Hematopoietic multipotent progenitor cell (in vitro differentiated cells): ENCODE measurements at regions not wholly inside any gene's neighbourhood (a gene's known extent, or its start where the extent isn't known, plus 50 kb on each side); places are given as distances from the start of the nearest gene placed in this dataset.
"Not testable (repeated sequence)": the region's sequence is repeated elsewhere in the genome, so short reads cannot be mapped to it uniquely, and the experiment has no call there.

ENCODE experiments used
- DNase-seq, 3 donors: peaks; one replicate each; pipeline ENCODE4 v3.0.0-alpha.2; 2011 to 2015; ENCODE audit warnings: low read depth in 2 of 3, low spot score in 2 of 3

- DNase-seq: no peak
These were observed 359.6 kb downstream of the HS3ST1 start for GRCh38 chr4:11069083-11069482.

GRCh38 chr4:11066584-11066983 is 362.1 kb downstream of the HS3ST1 start:
- DNase-seq: not testable (repeated sequence)

- not testable (repeated sequence) for DNase-seq
These were observed 368.1 kb downstream of the HS3ST1 start for GRCh38 chr4:11060637-11061036.

- not testable (repeated sequence) for DNase-seq
These were observed 370.4 kb upstream of the CLNK start for GRCh38 chr4:11054937-11055336.

GRCh38 chr4:11053601-11054220 is 369.1 kb upstream of the CLNK start:
- DNase-seq: no peak

GRCh38 chr4:11051181-11051580 is 366.6 kb upstream of the CLNK start:
- no peak for DNase-seq

- DNase-seq: no peak
These were observed 366.2 kb upstream of the CLNK start for GRCh38 chr4:11050766-11051165.

GRCh38 chr4:11049001-11049400 is 364.4 kb upstream of the CLNK start:
- DNase-seq: no peak

- DNase-seq: no peak
These were observed 358.2 kb upstream of the CLNK start for GRCh38 chr4:11042760-11043159.

GRCh38 chr4:11039634-11040131 is 355.1 kb upstream of the CLNK start:
- peak in 2 of 3 donors; percentile 3 to 11 for DNase-seq

- DNase-seq: peak in 1 of 3 donors; percentile 11
These were observed 354.4 kb upstream of the CLNK start for GRCh38 chr4:11038926-11039325.

- no peak for DNase-seq
These were observed 353.1 kb upstream of the CLNK start for GRCh38 chr4:11037637-11038036.

GRCh38 chr4:11028334-11028733 is 343.8 kb upstream of the CLNK start:
- DNase-seq: no peak

- DNase-seq: no peak
These were observed 336.8 kb upstream of the CLNK start for GRCh38 chr4:11021333-11021732.

- DNase-seq: peak in 1 of 3 donors; percentile 14
These were observed 335.1 kb upstream of the CLNK start for GRCh38 chr4:11019451-11020240.

- no peak for DNase-seq
These were observed 329.6 kb upstream of the CLNK start for GRCh38 chr4:11014199-11014598.

- no peak for DNase-seq
These were observed 328.6 kb upstream of the CLNK start for GRCh38 chr4:11013094-11013664.

GRCh38 chr4:11011249-11011648 is 326.7 kb upstream of the CLNK start:
- DNase-seq: no peak

GRCh38 chr4:11010624-11011023 is 326.1 kb upstream of the CLNK start:
- DNase-seq: no peak

GRCh38 chr4:11009281-11009680 is 324.7 kb upstream of the CLNK start:
- DNase-seq: no peak

- DNase-seq: no peak
These were observed 320.7 kb upstream of the CLNK start for GRCh38 chr4:11005300-11005699.

GRCh38 chr4:11004818-11005217 is 320.2 kb upstream of the CLNK start:
- no peak for DNase-seq
